Activated naive CD4-positive, alpha-beta T cell treated with anti-CD3 and anti-CD28 coated beads, Interleukin-2, amount 10 ng/mL, durations not matched to agents 7 days and 5 days (primary cell): ENCODE measurements at regions not wholly inside any gene's neighbourhood (a gene's known extent, or its start where the extent isn't known, plus 50 kb on each side); places are given as distances from the start of the nearest gene placed in this dataset.
"Not testable (repeated sequence)": the region's sequence is repeated elsewhere in the genome, so short reads cannot be mapped to it uniquely, and the experiment has no call there.

Experiments used
- CTCF ChIA-PET: fragments of 350-600 bp; sonication (Branson Sonifier 250); formaldehyde crosslinking; loops from one replicate; lab custom pipeline; 2021; ENCODE audit warnings: antibody characterized with exemption; lab: Charles Lee
- DNase-seq: peaks from one replicate; pipeline ENCODE4 v3.0.0-alpha.2; 2020
- H3K27ac Mint-ChIP-seq: one replicate; pipeline ENCODE4 v1.8.0; 2021; ENCODE audit warnings: mild to moderate bottlenecking, moderate library complexity, mixed read lengths
- H3K27me3 Mint-ChIP-seq: one replicate; pipeline ENCODE4 v1.8.0; 2021; ENCODE audit warnings: mild to moderate bottlenecking, mixed read lengths
- H3K36me3 Mint-ChIP-seq: one replicate; pipeline ENCODE4 v1.8.0; 2021; ENCODE audit warnings: mixed read lengths
- H3K4me1 Mint-ChIP-seq: one replicate; pipeline ENCODE4 v1.8.0; 2021; ENCODE audit warnings: mixed read lengths
- H3K4me3 Mint-ChIP-seq: one replicate; pipeline ENCODE4 v1.8.0; 2021; ENCODE audit warnings: mild to moderate bottlenecking, moderate library complexity, mixed read lengths
- H3K9me3 Mint-ChIP-seq: one replicate; pipeline ENCODE4 v1.8.0; 2021; ENCODE audit warnings: mixed read lengths

- CTCF ChIA-PET: interaction anchor here (0.9 to 2.7 kb wide), 8 partner anchors 9 to 349 kb away, joined by 3 to 14 read pairs (median 6); no protein-coding TSS in a partner anchor
- Mint-ChIP-seq H3K27ac (no peak overlapping the region), H3K36me3 (no peaks in the 10 kb centered on the region), H3K4me1 (no peaks in the 10 kb centered on the region), H3K27me3 (peaks cover 27% of the 10 kb centered on the region), H3K4me3 (no peak overlapping the region), H3K9me3 (no peaks in the 10 kb centered on the region)
- peak; percentile 48 for DNase-seq
These were observed 182.3 kb downstream of the FCRL5 start for GRCh38 chr1:157369808-157370521.

GRCh38 chr1:157368941-157369340 lies 183.4 kb downstream of the FCRL5 start:
- H3K27ac Mint-ChIP-seq: not testable (repeated sequence)
- CTCF ChIA-PET: interaction anchor here (1.1 to 2.7 kb wide), 2 partner anchors 45 to 192 kb away, joined by 3 to 6 read pairs; no protein-coding TSS in a partner anchor

GRCh38 chr1:157368363-157368762 lies 184.0 kb downstream of the FCRL5 start:
- Mint-ChIP-seq H3K27me3 (peaks cover 28% of the 10 kb centered on the region), H3K36me3 (no peaks in the 10 kb centered on the region), H3K27ac (no peak overlapping the region), H3K9me3 (no peaks in the 10 kb centered on the region), H3K4me1 (no peaks in the 10 kb centered on the region), H3K4me3 (no peak overlapping the region)
- no peak for DNase-seq
- CTCF ChIA-PET: interaction anchor here (1.1 kb wide), 1 partner anchor 191 kb away, joined by 3 read pairs; no protein-coding TSS in a partner anchor

More at GRCh38 chr1:157368941-157369340, 183.4 kb downstream of the FCRL5 start:
- H3K27me3 Mint-ChIP-seq: peaks cover 25% of the 10 kb centered on the region
- H3K4me1 Mint-ChIP-seq, H3K36me3 Mint-ChIP-seq, H3K9me3 Mint-ChIP-seq, DNase-seq, H3K4me3 Mint-ChIP-seq: not testable (repeated sequence)

DNA sequence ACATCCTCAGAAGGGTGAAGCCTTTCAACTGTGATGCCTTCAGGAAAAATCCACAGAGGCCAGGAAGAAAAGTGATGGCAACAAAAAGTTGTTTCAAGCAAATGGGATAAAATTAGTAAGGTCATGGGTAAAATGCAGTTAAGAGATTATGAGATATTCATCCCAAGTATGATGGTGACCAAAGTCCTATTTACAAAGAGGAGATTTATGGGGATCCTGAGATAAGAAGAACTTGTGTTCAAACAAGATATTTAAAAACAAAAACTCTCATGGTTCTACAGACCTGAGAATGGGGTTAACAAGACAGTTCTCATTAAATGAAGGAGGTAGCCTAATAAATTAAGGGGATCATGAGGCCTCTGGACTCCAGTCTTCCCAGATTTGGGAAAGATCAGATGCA lies 184.4 kb downstream of the FCRL5 start:
- Mint-ChIP-seq H3K27ac (no peak overlapping the region), H3K36me3 (no peaks in the 10 kb centered on the region), H3K4me1 (no peaks in the 10 kb centered on the region), H3K9me3 (no peaks in the 10 kb centered on the region), H3K27me3 (peaks cover 31% of the 10 kb centered on the region), H3K4me3 (no peak overlapping the region)
- DNase-seq: no peak
- CTCF ChIA-PET: interaction anchor here (1.1 kb wide), 1 partner anchor 191 kb away, joined by 3 read pairs; no protein-coding TSS in a partner anchor

GRCh38 chr1:157367091-157367739 lies 185.1 kb downstream of the FCRL5 start:
- Mint-ChIP-seq H3K36me3 (no peaks in the 10 kb centered on the region), H3K27me3 (peaks cover 31% of the 10 kb centered on the region), H3K4me1 (no peaks in the 10 kb centered on the region), H3K9me3 (no peaks in the 10 kb centered on the region), H3K27ac (no peak overlapping the region), H3K4me3 (no peak overlapping the region)
- DNase-seq: no peak
- CTCF ChIA-PET: no interaction called here

DNA sequence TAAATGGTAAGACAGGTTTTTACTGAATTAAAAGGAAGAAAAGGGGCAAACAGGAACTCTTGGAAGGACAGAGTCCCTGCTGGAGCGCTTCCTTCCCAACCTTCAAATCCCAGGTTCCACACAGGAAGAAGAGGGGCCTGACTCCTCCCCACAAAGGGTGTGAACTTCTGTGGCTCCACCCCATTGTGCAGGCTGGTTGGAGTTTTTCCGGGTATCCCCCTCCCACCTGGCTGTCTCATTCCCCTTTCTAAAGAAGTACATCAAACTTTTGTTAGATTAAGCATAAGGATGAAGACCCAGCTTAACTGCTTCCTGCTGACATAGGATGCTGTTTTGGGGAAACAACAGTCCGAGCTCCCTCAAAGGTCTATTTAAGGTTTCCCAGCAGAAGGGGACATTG lies 187.7 kb downstream of the FCRL5 start:
- CTCF ChIA-PET: interaction anchor here (1.4 kb wide), 1 partner anchor 12 kb away, joined by 7 read pairs; no protein-coding TSS in a partner anchor
- Mint-ChIP-seq H3K4me3 (no peak overlapping the region), H3K9me3 (no peaks in the 10 kb centered on the region), H3K4me1 (no peaks in the 10 kb centered on the region), H3K27me3 (peaks cover 16% of the 10 kb centered on the region), H3K36me3 (no peaks in the 10 kb centered on the region), H3K27ac (no peak overlapping the region)
- no peak for DNase-seq

DNA sequence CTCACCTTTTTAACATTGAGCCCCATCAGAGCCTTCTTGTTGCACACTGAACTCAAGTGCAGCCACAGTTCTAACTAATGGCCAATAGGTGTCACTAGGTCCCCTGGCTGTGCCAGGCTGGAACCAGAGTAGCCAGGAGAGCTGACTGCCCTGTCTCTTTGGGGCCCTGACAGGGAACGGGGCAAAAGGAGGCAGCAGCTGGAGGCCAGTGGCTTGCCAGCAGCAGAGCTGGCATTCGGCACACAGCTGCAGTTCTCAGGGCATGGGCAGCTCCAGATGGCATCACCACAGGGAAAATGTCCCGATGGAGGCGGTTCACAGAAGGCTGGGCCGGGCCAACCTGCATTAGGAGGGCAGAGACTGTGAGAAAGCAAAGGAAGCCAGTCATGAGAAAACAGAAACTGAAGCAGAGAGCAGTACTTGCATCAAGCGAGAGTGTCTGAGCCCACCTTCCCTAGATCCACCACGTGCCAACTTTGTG lies 188.6 kb downstream of the FCRL5 start:
- CTCF ChIA-PET: interaction anchor here (1.2 to 1.4 kb wide), 2 partner anchors 11 to 131 kb away, joined by 3 to 7 read pairs; no protein-coding TSS in a partner anchor

GRCh38 chr1:157360023-157360390 lies 192.3 kb downstream of the FCRL5 start:
- Mint-ChIP-seq H3K36me3 (no peaks in the 10 kb centered on the region), H3K27me3 (peaks cover 14% of the 10 kb centered on the region), H3K4me1 (no peaks in the 10 kb centered on the region), H3K27ac (no peak overlapping the region), H3K9me3 (no peaks in the 10 kb centered on the region), H3K4me3 (no peak overlapping the region)
- DNase-seq: no peak
- CTCF ChIA-PET: no interaction called here

More for the DNA sequence above, 188.6 kb downstream of the FCRL5 start:
- no peaks in the 10 kb centered on the region for H3K9me3 Mint-ChIP-seq
- H3K27ac Mint-ChIP-seq: no peak overlapping the region
- H3K27me3 Mint-ChIP-seq: peaks cover 16% of the 10 kb centered on the region
- DNase-seq: no peak
- H3K4me3 Mint-ChIP-seq: no peak overlapping the region
- no peaks in the 10 kb centered on the region for H3K4me1 Mint-ChIP-seq
- H3K36me3 Mint-ChIP-seq: no peaks in the 10 kb centered on the region

GRCh38 chr1:157359314-157360022 lies 192.8 kb downstream of the FCRL5 start:
- CTCF ChIA-PET: interaction anchor here (0.9 kb wide), 1 partner anchor 128 kb away, joined by 3 read pairs; no protein-coding TSS in a partner anchor
- DNase-seq: no peak

GRCh38 chr1:157357111-157357510 lies 195.2 kb downstream of the FCRL5 start:
- Mint-ChIP-seq H3K4me3 (no peak overlapping the region), H3K27me3 (peaks cover 8% of the 10 kb centered on the region), H3K4me1 (no peaks in the 10 kb centered on the region), H3K9me3 (no peaks in the 10 kb centered on the region), H3K36me3 (no peaks in the 10 kb centered on the region), H3K27ac (no peak overlapping the region)
- CTCF ChIA-PET: interaction anchor here (0.8 kb wide), 1 partner anchor 20 kb away, joined by 3 read pairs; no protein-coding TSS in a partner anchor
- no peak for DNase-seq

More at GRCh38 chr1:157359314-157360022, 192.8 kb downstream of the FCRL5 start:
- Mint-ChIP-seq H3K4me3 (no peak overlapping the region), H3K27ac (no peak overlapping the region), H3K36me3 (no peaks in the 10 kb centered on the region), H3K4me1 (no peaks in the 10 kb centered on the region), H3K9me3 (no peaks in the 10 kb centered on the region), H3K27me3 (peaks cover 14% of the 10 kb centered on the region)

DNA sequence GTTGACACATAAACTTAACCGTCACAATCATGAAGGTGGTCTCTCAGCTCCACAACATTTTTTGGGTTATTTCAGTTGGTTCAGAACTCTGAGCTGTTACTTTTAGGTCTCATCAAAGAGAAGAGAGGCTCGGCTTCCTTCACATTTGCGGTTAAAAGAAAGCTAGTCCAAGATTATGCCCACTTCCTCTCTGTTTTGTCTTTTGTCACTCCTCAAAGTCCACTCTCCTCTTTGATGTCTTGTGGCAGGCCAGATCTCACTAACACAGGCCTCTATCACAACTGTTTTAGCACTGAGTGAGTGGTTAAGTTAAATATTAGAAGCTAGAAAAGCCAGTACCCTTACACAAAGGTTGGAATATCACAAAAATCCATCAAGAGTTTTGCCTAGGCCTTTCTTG lies 195.7 kb downstream of the FCRL5 start:
- H3K4me1 Mint-ChIP-seq: no peaks in the 10 kb centered on the region
- H3K27me3 Mint-ChIP-seq: peaks cover 8% of the 10 kb centered on the region
- no peak overlapping the region for H3K27ac Mint-ChIP-seq
- no peaks in the 10 kb centered on the region for H3K9me3 Mint-ChIP-seq
- DNase-seq: no peak
- no peaks in the 10 kb centered on the region for H3K36me3 Mint-ChIP-seq
- CTCF ChIA-PET: interaction anchor here (0.8 kb wide), 1 partner anchor 20 kb away, joined by 3 read pairs; no protein-coding TSS in a partner anchor
- no peak overlapping the region for H3K4me3 Mint-ChIP-seq

GRCh38 chr1:157353546-157353945 lies 198.8 kb downstream of the FCRL5 start:
- Mint-ChIP-seq H3K36me3 (no peaks in the 10 kb centered on the region), H3K27me3 (peaks cover 15% of the 10 kb centered on the region), H3K27ac (no peak overlapping the region), H3K9me3 (no peaks in the 10 kb centered on the region), H3K4me1 (no peaks in the 10 kb centered on the region), H3K4me3 (no peak overlapping the region)
- CTCF ChIA-PET: interaction anchor here (1.2 to 2.0 kb wide), 3 partner anchors 10 to 158 kb away, joined by 5 to 7 read pairs (median 5); no protein-coding TSS in a partner anchor
- no peak for DNase-seq

GRCh38 chr1:157352817-157353408 lies 199.4 kb downstream of the FCRL5 start:
- CTCF ChIA-PET: interaction anchor here (1.2 to 2.0 kb wide), 2 partner anchors 11 to 158 kb away, joined by 5 to 7 read pairs; no protein-coding TSS in a partner anchor

More at GRCh38 chr1:157352817-157353408, 199.4 kb downstream of the FCRL5 start:
- no peak for DNase-seq
- Mint-ChIP-seq H3K27me3 (peaks cover 19% of the 10 kb centered on the region), H3K4me1 (no peaks in the 10 kb centered on the region), H3K4me3 (no peak overlapping the region), H3K27ac (no peak overlapping the region), H3K36me3 (no peaks in the 10 kb centered on the region), H3K9me3 (no peaks in the 10 kb centered on the region)
